ENCODE measurements at regions not wholly inside any gene's neighbourhood (a gene's known extent, or its start where the extent isn't known, plus 50 kb on each side); places are given as distances from the start of the nearest gene placed in this dataset.

DNA sequence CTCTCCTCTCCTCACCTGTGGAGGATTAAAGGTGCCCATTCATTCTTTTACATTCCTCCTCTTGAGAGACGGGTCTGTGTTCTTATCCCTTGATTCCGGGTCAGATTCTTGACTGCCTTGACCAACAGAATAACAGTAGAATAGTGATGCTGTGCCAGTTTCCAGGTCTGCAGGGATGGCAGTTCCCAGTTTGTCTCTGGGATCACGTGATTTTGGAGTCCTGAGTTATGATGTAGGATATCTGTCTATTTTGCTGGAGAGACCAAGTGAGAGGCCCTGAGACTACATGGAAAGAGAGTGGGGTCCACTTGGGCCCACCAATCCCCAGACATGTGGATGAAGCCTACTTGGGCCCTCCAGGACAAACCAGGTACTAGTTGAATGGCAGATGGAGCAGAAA, 142.8 kb downstream of the TTC8 start:
- Histone ChIP-seq H3K79me2 (ENCODE audit: insufficient read depth, low read length) (no peaks in the 10 kb centered on the region), H3K36me3 (replicated peaks in 1 of 2; ENCODE audit: control insufficient read depth in 1 of 2, insufficient read depth in 2 of 2, low read length in 2 of 2) (no peaks in the 10 kb centered on the region), H3K4me1 (ENCODE audit: control insufficient read depth in 1 of 2, insufficient read depth in 2 of 2, low read length in 2 of 2) (no peaks in the 10 kb centered on the region), H3K9me3 (replicated peaks in 1 of 2; ENCODE audit: control insufficient read depth in 1 of 2, insufficient read depth in 1 of 2, low read length in 2 of 2) (no peaks in the 10 kb centered on the region), H3K4me3 (replicated peaks in 1 of 3; ENCODE audit: low read depth in 2 of 3, low read length in 3 of 3) (no peak overlapping the region), H4K20me1 (ENCODE audit: insufficient read depth, low read length) (no peaks in the 10 kb centered on the region), H3K27ac (ENCODE audit: low read depth in 1 of 2, low read length in 2 of 2) (no peak overlapping the region), H3K27me3 (ENCODE audit: control insufficient read depth in 2 of 2, insufficient read depth in 2 of 2, low read length in 2 of 2) (no peaks in the 10 kb centered on the region), H3K4me2 (replicated peaks; ENCODE audit: extremely low read depth, low read length, poor library complexity, severe bottlenecking) (no peak overlapping the region), H3K9ac (ENCODE audit: insufficient read depth, low read length, poor library complexity, severe bottlenecking) (no peak overlapping the region), H2AFZ (ENCODE audit: insufficient read depth, low read depth, low read length, poor library complexity, severe bottlenecking) (no peak overlapping the region)
- DNase-seq = no peak
- no peak overlapping the region for H3K4me3 Mint-ChIP-seq
- no peaks in the 10 kb centered on the region for H3K4me1 Mint-ChIP-seq
- H3K36me3 Mint-ChIP-seq = no peaks in the 10 kb centered on the region
- peaks cover 0 to 6% (median 1%) of the 10 kb centered on the region in 7 donors for H3K9me3 Mint-ChIP-seq
- no peak overlapping the region for H3K27ac Mint-ChIP-seq
- intact Hi-C loops (cut with micrococcal nuclease) = no loop called here
- TF ChIP-seq, protein P1, sequence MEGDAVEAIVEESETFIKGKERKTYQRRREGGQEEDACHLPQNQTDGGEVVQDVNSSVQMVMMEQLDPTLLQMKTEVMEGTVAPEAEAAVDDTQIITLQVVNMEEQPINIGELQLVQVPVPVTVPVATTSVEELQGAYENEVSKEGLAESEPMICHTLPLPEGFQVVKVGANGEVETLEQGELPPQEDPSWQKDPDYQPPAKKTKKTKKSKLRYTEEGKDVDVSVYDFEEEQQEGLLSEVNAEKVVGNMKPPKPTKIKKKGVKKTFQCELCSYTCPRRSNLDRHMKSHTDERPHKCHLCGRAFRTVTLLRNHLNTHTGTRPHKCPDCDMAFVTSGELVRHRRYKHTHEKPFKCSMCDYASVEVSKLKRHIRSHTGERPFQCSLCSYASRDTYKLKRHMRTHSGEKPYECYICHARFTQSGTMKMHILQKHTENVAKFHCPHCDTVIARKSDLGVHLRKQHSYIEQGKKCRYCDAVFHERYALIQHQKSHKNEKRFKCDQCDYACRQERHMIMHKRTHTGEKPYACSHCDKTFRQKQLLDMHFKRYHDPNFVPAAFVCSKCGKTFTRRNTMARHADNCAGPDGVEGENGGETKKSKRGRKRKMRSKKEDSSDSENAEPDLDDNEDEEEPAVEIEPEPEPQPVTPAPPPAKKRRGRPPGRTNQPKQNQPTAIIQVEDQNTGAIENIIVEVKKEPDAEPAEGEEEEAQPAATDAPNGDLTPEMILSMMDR (IDR thresholded peaks at IDR 0.05) = no peak
- peaks cover 2 to 13% (median 7%) of the 10 kb centered on the region in 3 donors for H3K27me3 Mint-ChIP-seq (ENCODE audit: low read depth in 3 of 3)
- 100% methylated on average over 1 of the region's 3 CpGs for WGBS (ENCODE audit: insufficient coverage)

DNA sequence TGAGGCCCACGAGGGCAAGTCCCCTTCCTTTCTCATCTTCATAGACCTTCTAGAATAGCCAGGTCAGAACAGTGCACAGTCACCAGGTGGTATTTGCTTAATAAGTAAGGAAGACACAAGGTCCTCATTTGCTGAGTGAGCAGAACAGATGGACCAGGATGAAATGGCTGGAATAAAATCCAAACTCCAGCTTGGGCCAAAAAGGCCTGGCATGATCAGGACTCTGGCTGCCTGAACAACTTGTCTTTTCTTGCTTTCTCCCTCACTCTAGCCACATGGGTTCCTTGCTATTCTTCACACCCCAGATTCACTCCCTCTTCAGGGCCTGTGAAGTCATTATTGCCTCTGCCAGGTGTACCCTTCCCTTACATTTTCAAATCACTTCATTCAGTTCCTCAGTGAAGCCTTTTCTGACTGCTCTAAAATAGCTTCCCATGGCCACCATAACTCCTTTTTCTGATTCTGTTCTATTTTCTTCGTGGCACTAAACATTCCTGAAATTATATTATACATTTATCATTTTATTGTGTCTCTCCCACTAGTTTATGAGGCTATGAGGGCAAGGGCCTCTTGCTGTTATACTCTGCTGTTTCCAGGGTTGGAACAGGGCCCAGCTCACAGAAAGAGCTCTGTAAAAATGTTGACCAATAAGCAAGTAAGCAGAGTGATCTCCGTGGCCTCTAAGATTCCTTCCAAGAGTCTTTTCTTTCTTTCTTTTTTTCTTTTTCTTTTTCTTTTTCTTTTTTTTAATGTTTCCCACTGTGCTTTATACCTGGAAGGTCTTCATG, 150.8 kb downstream of the TTC8 start:
- H3K27me3 Mint-ChIP-seq (ENCODE audit: low read depth in 3 of 3) = peaks cover 11 to 25% (median 20%) of the 10 kb centered on the region in 3 donors
- Histone ChIP-seq H3K27ac (ENCODE audit: low read depth in 1 of 2, low read length in 2 of 2) (no peak overlapping the region), H3K4me3 (replicated peaks in 1 of 3; ENCODE audit: low read depth in 2 of 3, low read length in 3 of 3) (no peak overlapping the region), H3K9me3 (replicated peaks in 1 of 2; ENCODE audit: control insufficient read depth in 1 of 2, insufficient read depth in 1 of 2, low read length in 2 of 2) (no peaks in the 10 kb centered on the region), H3K9ac (ENCODE audit: insufficient read depth, low read length, poor library complexity, severe bottlenecking) (no peak overlapping the region), H3K4me2 (replicated peaks; ENCODE audit: extremely low read depth, low read length, poor library complexity, severe bottlenecking) (no peak overlapping the region), H3K79me2 (ENCODE audit: insufficient read depth, low read length) (no peaks in the 10 kb centered on the region), H4K20me1 (ENCODE audit: insufficient read depth, low read length) (no peaks in the 10 kb centered on the region), H3K27me3 (ENCODE audit: control insufficient read depth in 2 of 2, insufficient read depth in 2 of 2, low read length in 2 of 2) (peaks cover 14 to 15% of the 10 kb centered on the region in 2 donors), H2AFZ (ENCODE audit: insufficient read depth, low read depth, low read length, poor library complexity, severe bottlenecking) (no peak overlapping the region), H3K36me3 (replicated peaks in 1 of 2; ENCODE audit: control insufficient read depth in 1 of 2, insufficient read depth in 2 of 2, low read length in 2 of 2) (no peaks in the 10 kb centered on the region), H3K4me1 (ENCODE audit: control insufficient read depth in 1 of 2, insufficient read depth in 2 of 2, low read length in 2 of 2) (no peaks in the 10 kb centered on the region)
- peaks cover 0 to 17% (median 4%) of the 10 kb centered on the region in 7 donors for H3K9me3 Mint-ChIP-seq
- WGBS (ENCODE audit: insufficient coverage) = no CpG with 5 or more reads among the region's 3 CpGs
- no peak for DNase-seq
- no peaks in the 10 kb centered on the region for H3K4me1 Mint-ChIP-seq
- H3K36me3 Mint-ChIP-seq = no peaks in the 10 kb centered on the region
- H3K4me3 Mint-ChIP-seq = no peak overlapping the region
- intact Hi-C loops (cut with micrococcal nuclease) = no loop called here
- no peak overlapping the region for H3K27ac Mint-ChIP-seq
- TF ChIP-seq, protein P1 (IDR thresholded peaks at IDR 0.05) = no peak
